ENCODE measurements at regions not wholly inside any gene's neighbourhood (a gene's known extent, or its start where the extent isn't known, plus 50 kb on each side); places are given as distances from the start of the nearest gene placed in this dataset.

- TF ChIP-seq CTCF (conservative IDR thresholded peaks at IDR 0.05 in 1 of 2, IDR thresholded peaks at IDR 0.05 in 1 of 2; ENCODE audit: extremely low read depth in 1 of 2, insufficient read depth in 1 of 2, low read depth in 1 of 2, low read length in 2 of 2): no peak
- TF ChIP-seq EZH2 (IDR thresholded peaks at IDR 0.05; ENCODE audit: borderline replicate concordance, low read length): no peak
These were observed 51.1 kb upstream of the SSBP2 start for GRCh38 chr5:81802020-81802419.

All from mammary epithelial cell (primary cell).